ENCODE measurements at regions not wholly inside any gene's neighbourhood (a gene's known extent, or its start where the extent isn't known, plus 50 kb on each side); places are given as distances from the start of the nearest gene placed in this dataset.

GRCh38 chr2:47990503-47990902, 84.2 kb upstream of the FBXO11 start:
- no peaks in the 10 kb centered on the region for H3K4me1 ChIP-seq (ENCODE audit: control insufficient read depth in 2 of 2, insufficient read depth in 1 of 2, low read depth in 1 of 2, low read length in 2 of 2)
- H3K9me3 ChIP-seq (replicated peaks in 1 of 2; ENCODE audit: control insufficient read depth in 2 of 2, insufficient read depth in 1 of 2, low read depth in 1 of 2, low read length in 2 of 2), result no peaks in the 10 kb centered on the region
- peaks cover 0 to 13% (median 0%) of the 10 kb centered on the region in 3 experiments for H3K27me3 ChIP-seq (ENCODE audit: control insufficient read depth in 3 of 3, insufficient read depth in 3 of 3, low read depth in 1 of 3, low read length in 3 of 3)
- WGBS, 2 donors (ENCODE audit: extremely low coverage in 2 of 2, insufficient read length in 2 of 2, insufficient replicate concordance in 1 of 2), result no CpG with 5 or more reads among the region's 2 CpGs
- no peak overlapping the region for H2BK5ac ChIP-seq (ENCODE audit: low read length)
- no peaks in the 10 kb centered on the region for H3K36me3 ChIP-seq (replicated peaks in 1 of 2; ENCODE audit: control insufficient read depth in 2 of 2, insufficient read depth in 2 of 2, low read length in 2 of 2)
- H2AFZ ChIP-seq (ENCODE audit: low read length), result no peak overlapping the region
- H3K79me1 ChIP-seq (ENCODE audit: low read depth, low read length), result no peaks in the 10 kb centered on the region
- no peak overlapping the region for H3K9ac ChIP-seq (ENCODE audit: low read depth, low read length, poor library complexity)
- no peak overlapping the region for H2BK15ac ChIP-seq (ENCODE audit: low read length)
- no peak overlapping the region for H2AK5ac ChIP-seq (ENCODE audit: low read depth, low read length)
- no peak overlapping the region for H3K4me2 ChIP-seq (ENCODE audit: insufficient read depth, low read length, poor library complexity, severe bottlenecking)
- H3K4me3 ChIP-seq (ENCODE audit: low read length in 2 of 2), result no peak overlapping the region
- H4K8ac ChIP-seq (ENCODE audit: low read depth, low read length), result no peak overlapping the region
- no peak overlapping the region for H3K18ac ChIP-seq (ENCODE audit: low read length)
- H3K4ac ChIP-seq (ENCODE audit: low read length), result no peak overlapping the region
- no peak overlapping the region for H4K91ac ChIP-seq (ENCODE audit: low read depth, low read length, poor library complexity)
- H2BK12ac ChIP-seq (ENCODE audit: low read length), result no peak overlapping the region
- no peak overlapping the region for H2BK120ac ChIP-seq (ENCODE audit: low read depth, low read length)
- DNase-seq (ENCODE audit: low spot score), result no peak
- no peak overlapping the region for H3K27ac ChIP-seq (replicated peaks; ENCODE audit: low read length)
- no peak overlapping the region for H3K23ac ChIP-seq (ENCODE audit: low read depth, low read length, poor library complexity)
- no peak overlapping the region for H3K14ac ChIP-seq (ENCODE audit: low read length)

GRCh38 chr2:47992671-47993070, 86.4 kb upstream of the FBXO11 start:
- H3K4me2 ChIP-seq (ENCODE audit: insufficient read depth, low read length, poor library complexity, severe bottlenecking), result no peak overlapping the region
- H3K23ac ChIP-seq (ENCODE audit: low read depth, low read length, poor library complexity), result no peak overlapping the region
- H2BK12ac ChIP-seq (ENCODE audit: low read length), result no peak overlapping the region
- H2AFZ ChIP-seq (ENCODE audit: low read length), result no peak overlapping the region
- H2AK5ac ChIP-seq (ENCODE audit: low read depth, low read length), result no peak overlapping the region
- H3K4me3 ChIP-seq (ENCODE audit: low read length in 2 of 2), result no peak overlapping the region
- H2BK120ac ChIP-seq (ENCODE audit: low read depth, low read length), result no peak overlapping the region
- H3K27me3 ChIP-seq (ENCODE audit: control insufficient read depth in 3 of 3, insufficient read depth in 3 of 3, low read depth in 1 of 3, low read length in 3 of 3), result peaks cover 0 to 5% (median 0%) of the 10 kb centered on the region in 3 experiments
- no peak overlapping the region for H3K27ac ChIP-seq (replicated peaks; ENCODE audit: low read length)
- no peak overlapping the region for H2BK15ac ChIP-seq (ENCODE audit: low read length)
- no peak overlapping the region for H3K14ac ChIP-seq (ENCODE audit: low read length)
- no peaks in the 10 kb centered on the region for H3K79me1 ChIP-seq (ENCODE audit: low read depth, low read length)
- H3K4ac ChIP-seq (ENCODE audit: low read length), result no peak overlapping the region
- H3K9me3 ChIP-seq (replicated peaks in 1 of 2; ENCODE audit: control insufficient read depth in 2 of 2, insufficient read depth in 1 of 2, low read depth in 1 of 2, low read length in 2 of 2), result no peaks in the 10 kb centered on the region
- H3K18ac ChIP-seq (ENCODE audit: low read length), result no peak overlapping the region
- no peak overlapping the region for H4K91ac ChIP-seq (ENCODE audit: low read depth, low read length, poor library complexity)
- no peak overlapping the region for H3K9ac ChIP-seq (ENCODE audit: low read depth, low read length, poor library complexity)
- H3K4me1 ChIP-seq (ENCODE audit: control insufficient read depth in 2 of 2, insufficient read depth in 1 of 2, low read depth in 1 of 2, low read length in 2 of 2), result no peaks in the 10 kb centered on the region
- H3K36me3 ChIP-seq (replicated peaks in 1 of 2; ENCODE audit: control insufficient read depth in 2 of 2, insufficient read depth in 2 of 2, low read length in 2 of 2), result no peaks in the 10 kb centered on the region
- no peak overlapping the region for H2BK5ac ChIP-seq (ENCODE audit: low read length)
- DNase-seq (ENCODE audit: low spot score), result no peak
- H4K8ac ChIP-seq (ENCODE audit: low read depth, low read length), result no peak overlapping the region

DNA sequence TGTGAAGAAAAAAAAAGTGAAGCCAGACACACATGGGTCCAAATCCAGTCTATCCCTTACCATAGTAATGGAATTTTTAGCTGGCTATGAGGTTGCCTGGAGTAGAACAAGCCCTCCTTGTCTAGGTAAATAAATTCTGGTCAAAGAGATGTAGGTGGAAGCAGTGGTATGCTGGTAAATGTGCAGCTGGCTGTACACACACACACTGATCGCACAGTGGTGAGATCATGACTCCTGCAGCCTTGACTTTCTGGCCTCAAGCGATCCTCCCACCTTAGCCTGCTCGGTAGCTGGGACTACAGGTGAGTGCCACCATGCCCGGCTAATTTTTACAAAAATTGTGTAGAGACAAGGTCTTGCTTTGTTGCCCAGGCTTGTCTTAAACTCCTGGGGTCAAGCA, 90.5 kb upstream of the FBXO11 start:
- Histone ChIP-seq H2AK5ac (ENCODE audit: low read depth, low read length) (no peak overlapping the region), H2BK12ac (ENCODE audit: low read length) (no peak overlapping the region), H3K79me1 (ENCODE audit: low read depth, low read length) (no peaks in the 10 kb centered on the region), H3K4me3 (ENCODE audit: low read length in 2 of 2) (no peak overlapping the region), H3K27ac (replicated peaks; ENCODE audit: low read length) (no peak overlapping the region), H2BK15ac (ENCODE audit: low read length) (no peak overlapping the region), H3K9ac (ENCODE audit: low read depth, low read length, poor library complexity) (no peak overlapping the region), H3K9me3 (replicated peaks in 1 of 2; ENCODE audit: control insufficient read depth in 2 of 2, insufficient read depth in 1 of 2, low read depth in 1 of 2, low read length in 2 of 2) (no peaks in the 10 kb centered on the region), H3K23ac (ENCODE audit: low read depth, low read length, poor library complexity) (no peak overlapping the region), H3K4me1 (ENCODE audit: control insufficient read depth in 2 of 2, insufficient read depth in 1 of 2, low read depth in 1 of 2, low read length in 2 of 2) (no peaks in the 10 kb centered on the region), H3K18ac (ENCODE audit: low read length) (no peak overlapping the region), H3K14ac (ENCODE audit: low read length) (no peak overlapping the region), H2AFZ (ENCODE audit: low read length) (no peak overlapping the region), H3K27me3 (ENCODE audit: control insufficient read depth in 3 of 3, insufficient read depth in 3 of 3, low read depth in 1 of 3, low read length in 3 of 3) (no peaks in the 10 kb centered on the region), H4K91ac (ENCODE audit: low read depth, low read length, poor library complexity) (no peak overlapping the region), H3K4ac (ENCODE audit: low read length) (no peak overlapping the region), H3K36me3 (replicated peaks in 1 of 2; ENCODE audit: control insufficient read depth in 2 of 2, insufficient read depth in 2 of 2, low read length in 2 of 2) (no peaks in the 10 kb centered on the region), H4K8ac (ENCODE audit: low read depth, low read length) (no peak overlapping the region), H2BK5ac (ENCODE audit: low read length) (no peak overlapping the region), H2BK120ac (ENCODE audit: low read depth, low read length) (no peak overlapping the region), H3K4me2 (ENCODE audit: insufficient read depth, low read length, poor library complexity, severe bottlenecking) (no peak overlapping the region)
- no CpG with 5 or more reads among the region's 4 CpGs for WGBS, 2 donors (ENCODE audit: extremely low coverage in 2 of 2, insufficient read length in 2 of 2, insufficient replicate concordance in 1 of 2)
- no peak for DNase-seq (ENCODE audit: low spot score)

DNA sequence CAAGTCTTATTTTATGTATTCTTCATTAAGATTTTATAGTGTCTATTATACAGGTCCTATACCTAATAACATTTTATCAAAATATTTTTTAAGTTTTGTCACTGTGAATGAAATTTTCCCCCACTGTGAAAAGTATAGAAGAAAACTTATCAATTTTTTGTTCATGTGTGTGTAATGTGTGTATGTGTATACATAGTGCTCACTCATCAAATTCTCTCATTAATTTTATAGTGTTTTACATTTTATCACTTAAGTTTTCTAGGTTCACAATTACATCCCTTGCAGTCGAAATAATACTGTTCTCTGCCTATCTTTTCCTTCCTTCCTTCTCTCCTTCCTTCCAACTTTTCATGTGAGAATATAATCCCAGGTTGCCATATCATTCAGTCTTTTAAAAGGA, 93.2 kb upstream of the FBXO11 start:
- H3K18ac ChIP-seq (ENCODE audit: low read length), result no peak overlapping the region
- H2BK120ac ChIP-seq (ENCODE audit: low read depth, low read length), result no peak overlapping the region
- no peaks in the 10 kb centered on the region for H3K79me1 ChIP-seq (ENCODE audit: low read depth, low read length)
- H3K36me3 ChIP-seq (replicated peaks in 1 of 2; ENCODE audit: control insufficient read depth in 2 of 2, insufficient read depth in 2 of 2, low read length in 2 of 2), result no peaks in the 10 kb centered on the region
- no peak overlapping the region for H3K9ac ChIP-seq (ENCODE audit: low read depth, low read length, poor library complexity)
- WGBS, 2 donors (ENCODE audit: extremely low coverage in 2 of 2, insufficient read length in 2 of 2, insufficient replicate concordance in 1 of 2), result no CpG with 5 or more reads among the region's 1 CpG
- no peak overlapping the region for H3K4me3 ChIP-seq (ENCODE audit: low read length in 2 of 2)
- H3K23ac ChIP-seq (ENCODE audit: low read depth, low read length, poor library complexity), result no peak overlapping the region
- no peak overlapping the region for H2AK5ac ChIP-seq (ENCODE audit: low read depth, low read length)
- no peak for DNase-seq (ENCODE audit: low spot score)
- no peak overlapping the region for H2AFZ ChIP-seq (ENCODE audit: low read length)
- no peak overlapping the region for H2BK12ac ChIP-seq (ENCODE audit: low read length)
- H2BK15ac ChIP-seq (ENCODE audit: low read length), result no peak overlapping the region
- no peak overlapping the region for H3K27ac ChIP-seq (replicated peaks; ENCODE audit: low read length)
- H2BK5ac ChIP-seq (ENCODE audit: low read length), result no peak overlapping the region
- no peak overlapping the region for H3K4ac ChIP-seq (ENCODE audit: low read length)
- H3K14ac ChIP-seq (ENCODE audit: low read length), result no peak overlapping the region
- H3K27me3 ChIP-seq (ENCODE audit: control insufficient read depth in 3 of 3, insufficient read depth in 3 of 3, low read depth in 1 of 3, low read length in 3 of 3), result no peaks in the 10 kb centered on the region
- no peaks in the 10 kb centered on the region for H3K9me3 ChIP-seq (replicated peaks in 1 of 2; ENCODE audit: control insufficient read depth in 2 of 2, insufficient read depth in 1 of 2, low read depth in 1 of 2, low read length in 2 of 2)
- H4K91ac ChIP-seq (ENCODE audit: low read depth, low read length, poor library complexity), result no peak overlapping the region
- no peaks in the 10 kb centered on the region for H3K4me1 ChIP-seq (ENCODE audit: control insufficient read depth in 2 of 2, insufficient read depth in 1 of 2, low read depth in 1 of 2, low read length in 2 of 2)
- no peak overlapping the region for H3K4me2 ChIP-seq (ENCODE audit: insufficient read depth, low read length, poor library complexity, severe bottlenecking)
- H4K8ac ChIP-seq (ENCODE audit: low read depth, low read length), result no peak overlapping the region
